Epithelial cell of esophagus (primary cell): ENCODE measurements at regions not wholly inside any gene's neighbourhood (a gene's known extent, or its start where the extent isn't known, plus 50 kb on each side); places are given as distances from the start of the nearest gene placed in this dataset.

Source experiments
- DNase-seq: peaks from one replicate; pipeline ENCODE4 v3.0.0; 2010; ENCODE audit warnings: low read depth
- H3K4me3 ChIP-seq: 2 replicates; pipeline ENCODE4 v1.5.1; 2011; ENCODE audit warnings: mild to moderate bottlenecking, low read length, control low read depth
- TF ChIP-seq, protein P1 (sequence below): IDR thresholded peaks from 2 replicates; pipeline ENCODE4 v1.5.1; 2011; ENCODE audit warnings: low read depth, mild to moderate bottlenecking, low read length, control low read depth, inconsistent platforms; ENCODE audit not compliant: insufficient read depth; ENCODE audit errors: missing control alignments

DNA sequence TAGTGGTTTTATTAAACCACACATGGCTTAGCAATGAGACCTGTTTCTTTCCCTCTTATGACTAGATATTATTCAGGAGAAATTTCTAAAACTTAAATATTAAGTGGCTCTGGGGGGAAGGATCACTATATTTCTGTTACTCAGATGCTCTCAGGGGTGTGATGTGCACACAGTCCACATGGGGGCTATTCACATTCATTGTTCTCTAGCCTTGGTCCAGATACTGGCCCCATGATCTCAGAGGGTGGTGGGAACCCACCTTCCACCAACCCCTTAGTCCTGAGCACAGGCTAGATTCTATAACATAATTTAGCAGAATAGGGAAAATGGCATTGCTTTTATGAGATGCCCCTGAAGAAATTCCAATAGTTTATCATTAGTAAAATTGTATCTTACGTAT, 149.0 kb upstream of the ST8SIA2 start:
- no peak for DNase-seq
- no peak overlapping the region for H3K4me3 ChIP-seq
- TF ChIP-seq, protein P1, sequence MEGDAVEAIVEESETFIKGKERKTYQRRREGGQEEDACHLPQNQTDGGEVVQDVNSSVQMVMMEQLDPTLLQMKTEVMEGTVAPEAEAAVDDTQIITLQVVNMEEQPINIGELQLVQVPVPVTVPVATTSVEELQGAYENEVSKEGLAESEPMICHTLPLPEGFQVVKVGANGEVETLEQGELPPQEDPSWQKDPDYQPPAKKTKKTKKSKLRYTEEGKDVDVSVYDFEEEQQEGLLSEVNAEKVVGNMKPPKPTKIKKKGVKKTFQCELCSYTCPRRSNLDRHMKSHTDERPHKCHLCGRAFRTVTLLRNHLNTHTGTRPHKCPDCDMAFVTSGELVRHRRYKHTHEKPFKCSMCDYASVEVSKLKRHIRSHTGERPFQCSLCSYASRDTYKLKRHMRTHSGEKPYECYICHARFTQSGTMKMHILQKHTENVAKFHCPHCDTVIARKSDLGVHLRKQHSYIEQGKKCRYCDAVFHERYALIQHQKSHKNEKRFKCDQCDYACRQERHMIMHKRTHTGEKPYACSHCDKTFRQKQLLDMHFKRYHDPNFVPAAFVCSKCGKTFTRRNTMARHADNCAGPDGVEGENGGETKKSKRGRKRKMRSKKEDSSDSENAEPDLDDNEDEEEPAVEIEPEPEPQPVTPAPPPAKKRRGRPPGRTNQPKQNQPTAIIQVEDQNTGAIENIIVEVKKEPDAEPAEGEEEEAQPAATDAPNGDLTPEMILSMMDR = no peak

DNA sequence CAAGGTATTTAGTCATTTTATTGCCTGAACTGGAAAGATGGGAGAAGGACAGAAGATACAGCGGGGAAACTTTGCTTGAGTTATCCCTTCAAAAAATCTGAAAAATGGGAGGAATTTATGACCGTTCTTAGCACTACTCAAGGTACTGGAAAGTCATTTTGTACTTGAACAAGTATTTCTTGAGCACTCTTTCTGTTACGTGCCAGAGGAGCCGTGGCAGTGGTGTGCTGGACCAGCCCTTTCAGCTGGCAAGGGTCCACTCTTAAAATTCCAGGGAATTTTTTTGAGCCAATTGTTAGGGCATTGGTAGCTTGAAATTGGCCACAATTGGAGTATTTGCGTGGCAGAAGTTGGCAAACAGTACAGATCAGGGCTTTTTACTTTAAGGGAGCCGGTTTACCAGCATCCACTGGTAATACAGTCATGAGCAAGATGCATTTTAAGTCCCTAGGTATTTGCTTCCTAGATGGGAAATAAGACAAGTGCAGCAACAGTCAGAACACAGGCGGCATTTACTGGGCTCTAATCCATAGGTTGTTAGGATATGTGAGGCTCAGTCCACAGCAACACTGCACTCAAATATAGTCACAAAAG, 145.9 kb upstream of the ST8SIA2 start:
- no peak for DNase-seq
- TF ChIP-seq, protein P1 = no peak
- H3K4me3 ChIP-seq = no peak overlapping the region

DNA sequence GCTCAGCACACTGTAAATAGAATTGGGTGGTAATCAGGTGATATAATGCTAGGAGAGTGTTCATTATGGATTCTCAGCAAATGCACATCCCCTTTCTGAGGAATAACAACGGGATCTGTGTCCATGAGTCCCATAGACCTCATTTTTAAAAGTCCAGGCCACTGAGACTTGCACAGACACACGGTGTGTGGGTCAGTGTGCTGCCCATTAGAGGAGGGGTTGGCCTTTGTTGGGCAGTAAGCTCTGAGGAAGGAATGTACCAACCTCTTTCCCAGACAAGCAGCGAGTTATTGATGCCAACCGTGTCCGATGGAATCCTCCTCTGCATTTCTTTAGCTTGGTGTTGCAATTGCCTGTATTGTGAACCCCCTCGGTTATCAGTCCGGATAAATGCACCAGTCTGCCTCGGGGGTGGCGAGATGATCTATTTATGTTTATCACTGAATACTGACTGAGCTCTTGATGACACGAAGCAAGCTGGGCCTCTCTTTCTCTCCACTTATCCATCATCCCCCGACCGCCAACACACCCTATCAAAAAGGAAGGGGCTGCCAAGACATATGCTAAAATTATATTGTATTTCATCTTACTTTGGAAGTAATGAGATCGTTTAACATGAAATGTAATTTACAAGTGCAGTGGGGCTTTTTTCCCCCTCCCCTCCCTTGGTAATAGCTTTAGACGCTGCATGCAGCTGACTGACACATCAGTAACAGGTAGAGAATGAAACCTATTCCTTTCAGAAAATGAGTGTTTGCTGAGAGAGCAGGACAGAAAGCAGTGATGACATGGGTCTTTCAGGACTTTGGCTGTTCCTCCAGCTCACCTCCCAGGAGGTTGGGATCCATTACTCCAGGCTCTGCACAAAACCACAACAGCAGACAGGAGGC, 126.6 kb upstream of the ST8SIA2 start:
- no peak for DNase-seq
- no peak overlapping the region for H3K4me3 ChIP-seq
- TF ChIP-seq, protein P1 = no peak

DNA sequence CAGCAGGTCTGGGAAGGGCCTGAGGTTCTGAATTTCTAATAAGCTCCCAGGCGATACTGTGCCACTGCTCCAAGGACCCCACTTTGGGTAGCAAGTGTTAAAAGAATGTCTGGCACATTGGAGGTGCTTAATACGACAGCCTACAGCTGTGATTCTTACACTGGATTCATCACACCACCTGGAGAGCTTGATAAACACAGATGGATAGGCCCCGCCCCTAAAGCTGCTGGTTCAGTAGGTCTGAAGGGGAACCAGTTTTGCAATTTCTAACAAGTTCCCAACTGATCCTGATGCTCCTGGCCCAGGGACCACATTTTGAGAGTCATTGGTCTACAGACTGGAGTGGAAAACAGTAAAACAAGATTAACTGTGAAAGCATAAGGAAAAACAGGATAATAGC, 124.8 kb upstream of the ST8SIA2 start:
- TF ChIP-seq, protein P1 = no peak
- DNase-seq = no peak
- no peak overlapping the region for H3K4me3 ChIP-seq

DNA sequence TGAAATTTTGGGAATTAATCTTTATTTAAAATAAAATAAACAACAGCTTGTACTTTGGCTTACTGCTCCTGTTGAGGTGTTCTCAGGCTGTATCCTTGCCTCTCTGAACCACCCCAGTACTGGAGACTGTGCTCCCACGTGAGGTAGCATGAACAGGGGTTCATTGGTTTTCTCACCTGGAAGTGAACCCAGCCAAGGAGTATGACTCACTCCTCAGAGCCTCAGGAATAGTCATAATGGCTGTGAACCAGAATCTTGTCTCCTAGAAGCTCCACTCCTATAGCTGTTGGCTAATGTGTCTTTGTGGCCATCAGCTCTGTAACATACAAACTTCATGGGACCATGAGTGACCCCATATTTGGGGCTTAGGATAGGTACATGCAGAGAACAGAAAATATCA, 122.5 kb upstream of the ST8SIA2 start:
- H3K4me3 ChIP-seq = no peak overlapping the region
- TF ChIP-seq, protein P1 = no peak
- DNase-seq = peak; percentile 6

DNA sequence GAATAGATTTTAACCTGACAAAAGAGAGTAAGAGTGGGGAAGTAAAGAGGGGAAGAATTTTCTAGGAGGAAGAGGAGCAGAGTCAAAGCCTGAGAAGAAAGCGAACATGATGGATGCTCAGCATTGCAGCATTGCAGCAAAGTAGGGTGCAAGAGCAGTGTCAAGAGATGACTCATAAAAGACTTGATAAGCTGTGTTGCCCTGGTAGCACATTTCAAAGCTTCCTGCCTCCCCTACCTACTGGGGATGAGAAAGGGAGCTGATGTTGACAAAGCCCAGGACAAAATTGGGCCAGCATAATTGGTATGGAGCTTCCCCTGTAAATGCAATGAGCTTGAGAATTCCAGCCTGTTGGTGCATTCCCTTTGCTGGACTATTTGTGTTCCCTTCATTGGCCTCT, 121.6 kb upstream of the ST8SIA2 start:
- TF ChIP-seq, protein P1 = no peak
- H3K4me3 ChIP-seq = no peak overlapping the region
- no peak for DNase-seq
